HK-2 (cell line): ENCODE measurements at regions not wholly inside any gene's neighbourhood (a gene's known extent, or its start where the extent isn't known, plus 50 kb on each side); places are given as distances from the start of the nearest gene placed in this dataset.

ENCODE experiments used
- DNase-seq: peaks from one replicate; pipeline ENCODE4 v3.0.0-alpha.2; 2018; ENCODE audit not compliant: unreplicated experiment

DNA sequence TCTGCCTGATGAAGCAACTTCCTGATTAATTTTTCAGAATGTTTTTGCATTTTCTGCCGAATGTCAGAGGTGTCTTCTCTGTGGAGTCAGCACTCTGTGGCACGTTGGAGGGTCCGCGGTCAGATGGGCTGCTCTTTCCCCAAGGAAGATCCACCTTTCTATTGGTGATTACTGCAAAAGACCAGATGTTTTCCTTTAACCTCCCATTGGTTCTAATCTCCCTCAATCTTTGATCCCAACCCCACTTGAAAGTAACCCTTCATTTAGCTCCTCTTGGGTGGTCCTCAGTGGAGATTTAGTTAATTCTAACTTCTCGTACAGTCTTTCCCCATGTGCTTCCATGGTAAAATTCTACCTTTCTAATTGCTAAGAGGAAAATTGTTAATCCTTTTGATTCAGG lies 397.7 kb upstream of the DDHD1 start:
- no peak for DNase-seq

GRCh38 chr14:53549956-53550355 lies 396.8 kb upstream of the DDHD1 start:
- no peak for DNase-seq

GRCh38 chr14:53547593-53547992 lies 394.5 kb upstream of the DDHD1 start:
- DNase-seq = no peak

DNA sequence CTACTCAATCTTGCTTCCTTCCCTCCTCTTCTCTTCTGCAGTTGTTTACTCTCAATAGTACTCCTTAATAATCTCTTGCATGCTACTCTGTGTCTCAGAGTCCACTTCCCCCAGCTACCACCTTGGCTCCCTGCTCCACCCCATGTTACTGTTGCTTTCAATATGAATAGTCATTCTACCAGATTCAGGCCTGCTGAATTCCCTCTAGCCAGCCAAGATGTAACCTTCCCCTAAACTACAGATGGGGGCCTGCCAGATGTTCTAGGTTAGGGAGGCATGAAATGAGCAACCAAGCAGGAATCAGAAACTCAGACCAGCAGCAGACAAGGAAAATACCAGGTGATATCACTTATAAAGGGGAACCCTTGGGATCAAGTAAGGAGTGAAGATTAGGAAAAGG lies 392.1 kb upstream of the DDHD1 start:
- no peak for DNase-seq

DNA sequence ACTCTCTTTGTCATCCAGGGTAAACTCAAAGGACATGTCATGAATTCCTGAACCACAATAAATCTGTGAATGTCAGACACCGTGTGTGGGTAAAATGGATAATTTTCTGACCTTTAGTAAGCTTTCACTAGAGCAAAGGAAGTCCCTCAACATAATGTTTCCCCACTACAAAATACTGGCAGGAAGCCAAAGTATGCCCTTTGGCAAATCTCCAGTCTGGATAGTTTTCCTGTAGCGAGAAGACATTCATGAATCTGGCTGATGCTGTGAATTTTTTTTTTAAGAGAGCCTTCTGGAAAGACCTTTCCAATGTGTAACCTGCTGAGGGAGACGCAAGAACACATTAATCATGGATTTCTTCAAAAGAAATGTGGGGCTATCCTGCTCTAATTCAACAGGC lies 389.6 kb upstream of the DDHD1 start:
- DNase-seq = peak; percentile 2

DNA sequence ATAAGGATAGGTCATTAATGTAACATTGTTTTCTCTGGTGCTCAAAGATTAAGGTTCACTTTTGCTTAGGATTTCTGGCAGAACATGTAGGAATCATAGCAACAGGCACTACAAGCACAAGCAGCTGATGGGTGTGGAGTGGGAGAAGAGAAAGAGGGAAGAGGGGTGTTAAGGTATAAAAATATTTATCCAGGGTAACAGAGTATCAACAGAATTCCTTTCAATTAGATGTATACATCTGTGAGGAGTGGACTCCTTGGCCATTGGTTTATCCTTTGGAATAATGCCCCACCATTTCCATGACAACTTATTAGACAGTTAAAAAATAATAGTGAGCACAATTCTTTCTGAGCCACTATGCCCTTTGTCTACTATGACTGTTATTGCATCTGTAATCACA lies 388.3 kb upstream of the DDHD1 start:
- no peak for DNase-seq

DNA sequence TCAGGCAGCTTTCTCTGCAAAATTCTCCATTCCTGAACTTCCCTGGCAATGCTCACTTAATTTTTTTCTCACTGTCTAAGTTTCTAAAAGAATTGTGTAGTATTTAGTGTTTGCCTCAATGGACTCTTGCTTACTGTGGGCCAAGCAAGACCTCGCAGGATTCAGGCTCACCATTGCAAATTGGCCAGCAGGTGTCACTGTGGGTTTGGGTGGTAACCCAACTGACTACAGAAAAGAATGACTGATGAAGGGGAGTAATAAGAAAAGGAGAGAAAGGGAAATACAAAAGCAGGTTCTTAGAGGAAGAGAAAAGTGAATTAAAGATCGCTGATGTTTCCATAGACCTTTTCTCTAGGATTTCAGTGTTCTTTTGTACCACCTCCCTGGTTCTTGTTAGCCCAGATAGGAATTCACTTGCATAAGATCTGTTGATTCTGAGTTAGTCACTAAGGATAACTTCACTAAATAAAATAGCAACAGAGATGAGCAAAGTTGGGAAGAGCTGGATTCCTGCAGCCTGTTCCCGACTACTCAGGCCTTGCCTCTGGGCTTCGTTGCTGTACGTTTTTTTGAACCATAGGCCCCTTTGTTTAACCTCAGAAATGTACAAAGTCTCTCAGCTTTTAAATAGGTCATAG lies 386.5 kb upstream of the DDHD1 start:
- peak; percentile 63 for DNase-seq

GRCh38 chr14:53538316-53538881 lies 385.3 kb upstream of the DDHD1 start:
- no peak for DNase-seq

DNA sequence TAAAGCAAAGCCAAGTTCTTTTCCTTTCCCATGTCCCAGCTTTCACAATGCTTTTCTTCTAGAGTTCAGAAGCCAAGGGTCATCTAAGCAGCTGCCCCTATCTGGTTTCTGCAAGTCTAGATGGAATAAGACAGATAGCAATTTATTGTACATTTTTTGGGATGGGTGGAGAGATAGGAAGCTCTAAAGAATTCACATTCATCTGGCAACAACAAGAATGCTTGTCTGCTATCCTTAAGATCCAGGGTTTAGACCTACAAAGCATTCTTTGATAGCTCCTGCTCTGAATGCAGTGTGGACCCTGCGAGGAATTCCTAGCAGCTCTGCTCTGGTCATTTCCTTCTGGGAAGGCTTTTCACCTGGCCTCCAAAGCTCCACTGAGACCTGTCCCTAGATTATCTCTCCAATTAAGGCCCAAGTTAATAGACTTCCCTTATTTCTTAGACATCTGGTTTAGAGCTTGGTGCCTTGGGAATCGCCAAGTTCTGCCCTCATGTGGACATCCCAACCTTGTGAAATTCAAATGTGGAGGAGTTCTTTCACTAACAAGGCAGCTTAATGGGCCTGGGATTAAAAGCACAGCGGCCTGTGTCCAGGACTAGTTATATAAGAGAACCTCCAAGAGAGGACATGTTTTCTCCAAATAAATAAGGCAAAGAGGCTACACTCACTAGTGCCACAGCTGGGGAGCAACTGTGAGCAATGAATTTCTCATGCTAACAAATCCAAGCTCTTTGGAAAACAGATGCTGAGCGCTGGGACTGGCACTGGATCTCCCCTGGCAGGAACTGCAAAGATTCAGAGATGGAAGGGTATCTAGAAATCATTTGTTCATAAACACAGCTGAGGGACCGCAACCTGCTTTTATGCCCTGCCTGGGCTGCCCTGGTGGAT lies 384.5 kb upstream of the DDHD1 start:
- DNase-seq = no peak

- no peak for DNase-seq
Observed at GRCh38 chr14:53536446-53536845, 383.3 kb upstream of the DDHD1 start.

- no peak for DNase-seq
Observed at GRCh38 chr14:53534841-53535240, 381.7 kb upstream of the DDHD1 start.

- DNase-seq = no peak
Observed at GRCh38 chr14:53533384-53533970, 380.4 kb upstream of the DDHD1 start.

- no peak for DNase-seq
Observed at GRCh38 chr14:53532853-53533252, 379.7 kb upstream of the DDHD1 start.

DNA sequence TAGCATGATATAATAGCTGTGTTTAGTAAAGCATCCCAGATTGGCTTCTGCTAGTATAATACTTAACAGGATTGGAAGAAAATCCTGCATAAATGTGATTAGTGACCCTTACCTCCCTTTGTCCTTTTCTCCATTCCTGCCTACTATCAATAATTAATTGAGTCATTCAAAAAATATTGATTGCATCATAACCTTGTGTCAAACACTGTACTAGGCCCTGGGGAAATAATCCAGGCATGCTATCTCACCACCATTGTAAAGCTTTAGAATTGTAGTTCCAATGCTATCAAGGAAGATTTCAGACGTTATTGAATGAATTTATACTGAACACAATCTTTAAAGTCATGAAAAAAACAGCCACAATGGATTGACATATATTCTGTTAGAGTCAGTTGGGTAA lies 378.6 kb upstream of the DDHD1 start:
- no peak for DNase-seq

DNA sequence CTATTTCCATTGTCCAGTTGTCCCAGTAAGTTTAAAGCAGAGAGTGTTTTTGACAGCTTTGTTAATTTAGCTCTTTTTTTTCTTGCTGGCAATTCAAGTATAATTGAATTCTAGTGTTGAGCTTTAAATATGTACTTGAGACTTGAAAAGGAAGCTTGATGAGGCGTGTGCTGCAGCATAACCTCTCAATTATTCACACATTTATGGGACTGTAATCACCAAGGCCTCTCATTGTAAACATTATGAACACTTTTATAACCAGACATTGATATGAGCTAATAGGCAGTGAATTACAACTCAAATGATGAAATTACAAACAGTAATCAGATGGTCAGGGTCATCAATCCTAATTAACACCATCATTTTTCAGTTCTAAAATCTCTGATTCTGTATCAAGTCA lies 378.0 kb upstream of the DDHD1 start:
- no peak for DNase-seq

GRCh38 chr14:53529519-53529918 lies 376.4 kb upstream of the DDHD1 start:
- DNase-seq = no peak

- no peak for DNase-seq
Observed at GRCh38 chr14:53528185-53528671, 375.1 kb upstream of the DDHD1 start.

GRCh38 chr14:53526200-53526599 lies 373.1 kb upstream of the DDHD1 start:
- no peak for DNase-seq

GRCh38 chr14:53525608-53526007 lies 372.5 kb upstream of the DDHD1 start:
- DNase-seq = no peak

DNA sequence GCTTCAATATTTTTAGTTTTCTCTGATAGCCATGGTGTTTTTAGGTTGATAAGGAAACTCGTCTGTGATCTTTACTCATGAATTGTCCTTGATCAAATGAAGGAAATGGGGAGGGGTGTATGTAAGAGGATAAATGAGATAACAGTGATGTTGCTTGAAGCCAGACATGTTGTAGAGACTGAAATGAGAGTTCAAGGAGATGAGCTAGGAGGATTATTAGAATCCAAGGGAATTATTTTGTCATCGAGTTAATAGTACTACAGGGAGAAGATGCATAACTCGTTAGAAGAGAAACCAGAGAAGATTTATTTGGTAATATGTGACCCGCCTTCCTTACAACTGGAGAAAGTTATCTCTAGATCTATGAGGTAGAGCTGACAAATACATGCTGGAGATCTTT lies 371.3 kb upstream of the DDHD1 start:
- no peak for DNase-seq

- no peak for DNase-seq
Observed at GRCh38 chr14:53523226-53523625, 370.1 kb upstream of the DDHD1 start.

- no peak for DNase-seq
Observed at GRCh38 chr14:53520078-53520928, 367.2 kb upstream of the DDHD1 start.
